Suprapubic skin (tissue), 3 donors: ENCODE measurements at regions not wholly inside any gene's neighbourhood (a gene's known extent, or its start where the extent isn't known, plus 50 kb on each side); places are given as distances from the start of the nearest gene placed in this dataset.

Source experiments
- CTCF ChIP-seq, 2 donors: fragments of 200-600 bp in 1 of 2; fragments of 450-650 bp in 1 of 2; sonication (generic) in 1 of 2; IDR thresholded peaks; one replicate each; pipeline ENCODE4 v1.5.1; 2016 to 2019; ENCODE audit warnings: antibody characterized with exemption in 2 of 2, mild to moderate bottlenecking in 1 of 2, moderate library complexity in 1 of 2
- EP300 ChIP-seq: sonication (generic); formaldehyde crosslinking; IDR thresholded peaks from one replicate; pipeline ENCODE4 v1.6.1; 2017; ENCODE audit warnings: antibody characterized with exemption
- POLR2A ChIP-seq, 2 donors: fragments of 450-650 bp; IDR thresholded peaks; one replicate each; pipeline ENCODE4 v1.6.1; 2017; ENCODE audit warnings: antibody characterized with exemption in 2 of 2, mild to moderate bottlenecking in 2 of 2, moderate library complexity in 2 of 2

GRCh38 chr6:85125526-85125925, 324.4 kb upstream of the NT5E start:
- TF ChIP-seq CTCF (IDR thresholded peaks at IDR 0.05) (no peak), POLR2A (IDR thresholded peaks at IDR 0.05) (no peak), EP300 (no peak)
